ENCODE measurements at regions not wholly inside any gene's neighbourhood (a gene's known extent, or its start where the extent isn't known, plus 50 kb on each side); places are given as distances from the start of the nearest gene placed in this dataset.

- CTCF ChIA-PET = interaction anchor here (1.0 to 1.9 kb wide), 9 partner anchors 12 to 1336 kb away, joined by 3 to 8 read pairs (median 4); no protein-coding TSS in a partner anchor
- Histone ChIP-seq H3K36me3 (ENCODE audit: control insufficient read depth in 2 of 2, extremely low read depth in 1 of 2, insufficient read depth in 2 of 2, low read length in 2 of 2) (no peaks in the 10 kb centered on the region), H3K4me3 (replicated peaks in 1 of 3; ENCODE audit: insufficient read depth in 1 of 3, low read depth in 1 of 3, low read length in 3 of 3) (no peak overlapping the region), H3K27me3 (ENCODE audit: control insufficient read depth in 2 of 2, insufficient read depth in 2 of 2, low read length in 2 of 2) (no peaks in the 10 kb centered on the region), H3K4me2 (ENCODE audit: insufficient read depth, low read length) (no peak overlapping the region), H3K9ac (replicated peaks; ENCODE audit: extremely low read depth, insufficient read depth, low read length) (no peak overlapping the region), H4K20me1 (replicated peaks; ENCODE audit: control insufficient read depth, extremely low read depth, insufficient read depth, low read length) (no peaks in the 10 kb centered on the region), H3K9me3 (replicated peaks; ENCODE audit: control insufficient read depth, insufficient read depth, low read length) (no peaks in the 10 kb centered on the region), H3K79me2 (ENCODE audit: control insufficient read depth, insufficient read depth, low read length) (no peaks in the 10 kb centered on the region), H2AFZ (ENCODE audit: low read depth, low read length) (no peak overlapping the region), H3K9me1 (replicated peaks; ENCODE audit: control insufficient read depth, extremely low read depth, insufficient read depth, low read length) (no peaks in the 10 kb centered on the region), H3K4me1 (ENCODE audit: control insufficient read depth, extremely low read depth, insufficient read depth, low read length) (no peaks in the 10 kb centered on the region), H3K27ac (ENCODE audit: insufficient read depth, low read depth, low read length) (no peak overlapping the region)
- no TSS peak for BruUV-seq (replicated peaks)
- dilution Hi-C loops (cut with MboI; ENCODE audit: extremely low pct_ligation_motif_present, low sequenced_read_pairs) (no loop called here), intact Hi-C loops (cut with micrococcal nuclease) (loop anchor here (1.0 to 10.0 kb wide), 4 partner anchors 67 to 1519 kb away; partner anchors contain the start of gene RND3)
- peak; percentile 60 for FAIRE-seq
- DNase-seq (ENCODE audit: low read depth, low spot score) = no peak
- POLR2A ChIA-PET = no interaction called here
- no peak for TF ChIP-seq POLR2AphosphoS5 (IDR thresholded peaks at IDR 0.05; ENCODE audit: insufficient read depth, low read depth, low read length)
- TF ChIP-seq MYC (IDR thresholded peaks at IDR 0.05; ENCODE audit: low read depth, low read length) = no peak
- TF ChIP-seq CTCF (IDR thresholded peaks at IDR 0.05; ENCODE audit: extremely low read depth in 1 of 2, insufficient read depth in 1 of 2, low read depth in 1 of 2, low read length in 2 of 2) = no peak
- no peak for TF ChIP-seq GATA2 (IDR thresholded peaks at IDR 0.05; ENCODE audit: insufficient read depth, insufficient read length, low read depth, low read length)
Measured at GRCh38 chr2:149715894-149716293, 128.3 kb upstream of the MMADHC start.

GRCh38 chr2:149715005-149715592 is 127.5 kb upstream of the MMADHC start:
- Histone ChIP-seq H4K20me1 (replicated peaks; ENCODE audit: control insufficient read depth, extremely low read depth, insufficient read depth, low read length) (no peaks in the 10 kb centered on the region), H3K27me3 (ENCODE audit: control insufficient read depth in 2 of 2, insufficient read depth in 2 of 2, low read length in 2 of 2) (no peaks in the 10 kb centered on the region), H3K9me1 (replicated peaks; ENCODE audit: control insufficient read depth, extremely low read depth, insufficient read depth, low read length) (no peaks in the 10 kb centered on the region), H3K4me2 (ENCODE audit: insufficient read depth, low read length) (no peak overlapping the region), H3K79me2 (ENCODE audit: control insufficient read depth, insufficient read depth, low read length) (no peaks in the 10 kb centered on the region), H2AFZ (ENCODE audit: low read depth, low read length) (no peak overlapping the region), H3K27ac (ENCODE audit: insufficient read depth, low read depth, low read length) (no peak overlapping the region), H3K36me3 (ENCODE audit: control insufficient read depth in 2 of 2, extremely low read depth in 1 of 2, insufficient read depth in 2 of 2, low read length in 2 of 2) (no peaks in the 10 kb centered on the region), H3K4me1 (ENCODE audit: control insufficient read depth, extremely low read depth, insufficient read depth, low read length) (no peaks in the 10 kb centered on the region), H3K4me3 (replicated peaks in 1 of 3; ENCODE audit: insufficient read depth in 1 of 3, low read depth in 1 of 3, low read length in 3 of 3) (no peak overlapping the region), H3K9ac (replicated peaks; ENCODE audit: extremely low read depth, insufficient read depth, low read length) (no peak overlapping the region), H3K9me3 (replicated peaks; ENCODE audit: control insufficient read depth, insufficient read depth, low read length) (no peaks in the 10 kb centered on the region)
- peak; percentile 94 for FAIRE-seq
- dilution Hi-C loops (cut with MboI; ENCODE audit: extremely low pct_ligation_motif_present, low sequenced_read_pairs) = no loop called here
- TF ChIP-seq JUN (IDR thresholded peaks at IDR 0.05; ENCODE audit: borderline replicate concordance, insufficient read depth, insufficient read length, low read depth) (no peak), POLR2A (IDR thresholded peaks at IDR 0.05; ENCODE audit: low read depth, low read length) (no peak), CTCF (IDR thresholded peaks at IDR 0.05; ENCODE audit: extremely low read depth in 1 of 2, insufficient read depth in 1 of 2, low read depth in 1 of 2, low read length in 2 of 2) (peak; percentile 71 to 76)
- no TSS peak for BruUV-seq (replicated peaks)
- peak; percentile 63 for DNase-seq (ENCODE audit: low read depth, low spot score)
- CTCF ChIA-PET = interaction anchor here (1.1 to 1.9 kb wide), 5 partner anchors 11 to 117 kb away, joined by 4 to 8 read pairs (median 8); no protein-coding TSS in a partner anchor
- intact Hi-C loops (cut with micrococcal nuclease) = loop anchor here (1.0 to 10.0 kb wide), 4 partner anchors 66 to 1520 kb away; partner anchors contain the start of gene RND3
- POLR2A ChIA-PET = no interaction called here
